CD14-positive monocyte (primary cell): ENCODE measurements at regions not wholly inside any gene's neighbourhood (a gene's known extent, or its start where the extent isn't known, plus 50 kb on each side); places are given as distances from the start of the nearest gene placed in this dataset.

ENCODE experiments used
- DNase-seq, 3 donors: peaks; one replicate each; pipeline ENCODE4 v3.0.0-alpha.2; 2011 to 2022
- H2AFZ ChIP-seq: 2 replicates; pipeline ENCODE4 v1.6.0; 2012; ENCODE audit warnings: mild to moderate bottlenecking, low read depth, low read length, inconsistent platforms; ENCODE audit not compliant: insufficient read depth, poor library complexity, severe bottlenecking
- H3K27ac ChIP-seq, 2 donors: 1 replicate in 1 of 2; 2 replicates in 1 of 2; pipeline ENCODE4 v1.5.1; 2012 to 2013; ENCODE audit warnings: low read length in 2 of 2, control low read depth in 1 of 2, inconsistent platforms in 1 of 2, low read depth in 1 of 2, mild to moderate bottlenecking in 1 of 2
- H3K27me3 ChIP-seq, 2 donors: one replicate each; pipeline versions ENCODE4 v1.6.0 to v1.6.1; 2011 to 2013; ENCODE audit warnings: low read length in 2 of 2; ENCODE audit not compliant: control insufficient read depth in 2 of 2, insufficient read depth in 2 of 2
- H3K36me3 ChIP-seq, 2 donors: replicated peaks in 1 of 2; 1 replicate in 1 of 2; 2 replicates in 1 of 2; pipeline versions ENCODE4 v1.5.1 to v1.6.1; 2012 to 2013; ENCODE audit warnings: low read length in 2 of 2, control low read depth in 1 of 2, inconsistent platforms in 1 of 2, mild to moderate bottlenecking in 1 of 2; ENCODE audit not compliant: insufficient read depth in 2 of 2, control insufficient read depth in 1 of 2
- H3K4me1 ChIP-seq, 2 donors: 1 replicate in 1 of 2; 2 replicates in 1 of 2; pipeline versions ENCODE4 v1.5.1 to v1.6.1; 2012 to 2013; ENCODE audit warnings: low read length in 2 of 2, control low read depth in 1 of 2, inconsistent platforms in 1 of 2, mild to moderate bottlenecking in 1 of 2, moderate library complexity in 1 of 2; ENCODE audit not compliant: insufficient read depth in 2 of 2, control insufficient read depth in 1 of 2
- H3K4me2 ChIP-seq: replicated peaks from 2 replicates; pipeline ENCODE3; 2012; ENCODE audit warnings: low read length, moderate library complexity, mild to moderate bottlenecking; ENCODE audit not compliant: poor library complexity, severe bottlenecking; ENCODE audit errors: extremely low read depth
- H3K4me3 ChIP-seq, 3 experiments: fragments of 200-600 bp in 1 of 3; sonication (generic) in 1 of 3; replicated peaks in 1 of 3; 1 replicate in 2 of 3; 2 replicates in 1 of 3; pipeline ENCODE4 v1.5.1; 2011 to 2013; ENCODE audit warnings: low read length in 3 of 3, mild to moderate bottlenecking in 3 of 3, control low read depth in 2 of 3, low read depth in 2 of 3, inconsistent platforms in 1 of 3, moderate library complexity in 1 of 3
- H3K79me2 ChIP-seq: 2 replicates; pipeline ENCODE4 v1.6.0; 2012; ENCODE audit warnings: mild to moderate bottlenecking, control low read depth, inconsistent platforms, low read length, moderate library complexity; ENCODE audit not compliant: insufficient read depth
- H3K9ac ChIP-seq: 2 replicates; pipeline ENCODE4 v1.6.0; 2017; ENCODE audit warnings: low read length, mild to moderate bottlenecking; ENCODE audit not compliant: insufficient read depth, poor library complexity, severe bottlenecking
- H3K9me3 ChIP-seq, 2 donors: replicated peaks in 1 of 2; 1 replicate in 1 of 2; 2 replicates in 1 of 2; pipeline versions ENCODE4 v1.5.1 to v1.6.1; 2012 to 2013; ENCODE audit warnings: low read length in 2 of 2, control low read depth in 1 of 2; ENCODE audit not compliant: control insufficient read depth in 1 of 2, insufficient read depth in 1 of 2
- H4K20me1 ChIP-seq: 2 replicates; pipeline ENCODE4 v1.6.0; 2012; ENCODE audit warnings: mild to moderate bottlenecking, low read length, control low read depth, moderate library complexity; ENCODE audit not compliant: insufficient read depth
- H3K27ac Mint-ChIP-seq, 7 donors: one replicate each; pipeline ENCODE4 v1.8.0; 2020; ENCODE audit warnings: mild to moderate bottlenecking in 7 of 7, mixed read lengths in 7 of 7, moderate library complexity in 6 of 7, inconsistent platforms in 2 of 7
- H3K27me3 Mint-ChIP-seq, 3 donors: one replicate each; pipeline ENCODE4 v1.8.0; 2021 to 2022; ENCODE audit warnings: low read depth in 3 of 3, mild to moderate bottlenecking in 3 of 3, mixed read lengths in 3 of 3, moderate library complexity in 3 of 3, inconsistent platforms in 1 of 3
- H3K36me3 Mint-ChIP-seq, 2 donors: one replicate each; pipeline ENCODE4 v1.8.0; 2020; ENCODE audit warnings: mixed read lengths in 2 of 2, inconsistent platforms in 1 of 2, mild to moderate bottlenecking in 1 of 2
- H3K4me1 Mint-ChIP-seq: one replicate; pipeline ENCODE4 v1.8.0; 2020; ENCODE audit warnings: mild to moderate bottlenecking, mixed read lengths
- H3K4me3 Mint-ChIP-seq, 2 donors: one replicate each; pipeline ENCODE4 v1.8.0; 2020; ENCODE audit warnings: mild to moderate bottlenecking in 2 of 2, mixed read lengths in 2 of 2, moderate library complexity in 1 of 2
- H3K9me3 Mint-ChIP-seq, 7 donors: one replicate each; pipeline ENCODE4 v1.8.0; 2020 to 2022; ENCODE audit warnings: mixed read lengths in 7 of 7, mild to moderate bottlenecking in 6 of 7, moderate library complexity in 6 of 7, inconsistent platforms in 2 of 7
- CTCF ChIP-seq: fragments of 200-600 bp; IDR thresholded peaks from one replicate; pipeline ENCODE4 v1.8.0; 2022; ENCODE audit warnings: antibody characterized with exemption, mild to moderate bottlenecking
- WGBS: methylation state at CpG from one replicate; pipeline ENCODE4 v1.1.5; 2013; ENCODE audit warnings: missing lambda C conversion rate; ENCODE audit not compliant: insufficient coverage; 5-methylcytosine and 5-hydroxymethylcytosine counted together
- intact Hi-C, 2 donors: fragments of 100-400 bp; cut with micrococcal nuclease; formaldehyde crosslinking; loops; one replicate each; pipeline versions ENCODE4 v1.15.0 to v1.15.1; 2023

- Histone ChIP-seq H3K79me2 (no peaks in the 10 kb centered on the region), H3K9me3 (peaks cover 0 to 4% of the 10 kb centered on the region in 2 donors), H4K20me1 (no peaks in the 10 kb centered on the region), H3K4me2 (no peak overlapping the region), H3K27me3 (no peaks in the 10 kb centered on the region), H3K27ac (no peak overlapping the region), H3K4me3 (no peak overlapping the region), H3K36me3 (no peaks in the 10 kb centered on the region), H2AFZ (no peak overlapping the region), H3K9ac (no peak overlapping the region), H3K4me1 (no peaks in the 10 kb centered on the region)
- DNase-seq, result no peak
- Mint-ChIP-seq H3K9me3 (peaks cover 0 to 3% (median 0%) of the 10 kb centered on the region in 7 donors), H3K4me3 (no peak overlapping the region), H3K4me1 (no peaks in the 10 kb centered on the region), H3K36me3 (no peaks in the 10 kb centered on the region), H3K27ac (no peak overlapping the region), H3K27me3 (peaks cover 0 to 1% (median 0%) of the 10 kb centered on the region in 3 donors)
- WGBS, result no CpG with 5 or more reads among the region's 1 CpG
- intact Hi-C loops, result no loop called here
- no peak for TF ChIP-seq CTCF
These were observed 591.8 kb upstream of the KIRREL3 start for GRCh38 chr11:127592371-127592770.

- Histone ChIP-seq H3K79me2 (no peaks in the 10 kb centered on the region), H3K27ac (no peak overlapping the region), H3K4me2 (no peak overlapping the region), H3K9ac (no peak overlapping the region), H4K20me1 (no peaks in the 10 kb centered on the region), H3K27me3 (no peaks in the 10 kb centered on the region), H3K4me3 (no peak overlapping the region), H2AFZ (no peak overlapping the region), H3K9me3 (peaks cover 0 to 4% of the 10 kb centered on the region in 2 donors), H3K36me3 (no peaks in the 10 kb centered on the region), H3K4me1 (no peaks in the 10 kb centered on the region)
- H3K27ac Mint-ChIP-seq, result no peak overlapping the region
- no peak for TF ChIP-seq CTCF
- H3K4me3 Mint-ChIP-seq, result no peak overlapping the region
- H3K36me3 Mint-ChIP-seq, result no peaks in the 10 kb centered on the region
- no peak for DNase-seq
- intact Hi-C loops, result no loop called here
- peaks cover 0 to 5% (median 0%) of the 10 kb centered on the region in 7 donors for H3K9me3 Mint-ChIP-seq
- no peaks in the 10 kb centered on the region for H3K4me1 Mint-ChIP-seq
- H3K27me3 Mint-ChIP-seq, result peaks cover 0 to 1% (median 0%) of the 10 kb centered on the region in 3 donors
- WGBS, result no CpG with 5 or more reads among the region's 1 CpG
These were observed 589.7 kb upstream of the KIRREL3 start for GRCh38 chr11:127590314-127590713.
